Natural killer cell treated with Interleukin-12 subunit alpha and Interleukin-12 subunit beta and Interleukin-15 and Interleukin-18, amount 100 ng/mL, for 72 hours (primary cell): ENCODE measurements at regions not wholly inside any gene's neighbourhood (a gene's known extent, or its start where the extent isn't known, plus 50 kb on each side); places are given as distances from the start of the nearest gene placed in this dataset.

ENCODE experiments used
- ATAC-seq, 2 donors: fragments of 150-1000 bp; cut with Tn5 transposase in 1 of 2; sonication (Bioruptor Pico), chemical (Tn5 transposase) in 1 of 2; 2 replicates each; pipeline ENCODE4 v1.10.0; 2021
- DNase-seq: peaks from one replicate; pipeline ENCODE4 v3.0.0; 2022; ENCODE audit warnings: low spot score
- H3K27ac Mint-ChIP-seq, 2 donors: 1 replicate in 1 of 2; 2 replicates in 1 of 2; pipeline ENCODE4 v1.8.0; 2022; ENCODE audit warnings: mixed read lengths in 2 of 2, mild to moderate bottlenecking in 1 of 2, moderate library complexity in 1 of 2
- H3K27me3 Mint-ChIP-seq, 2 donors: 1 replicate in 1 of 2; 2 replicates in 1 of 2; pipeline ENCODE4 v1.8.0; 2022; ENCODE audit warnings: mixed read lengths in 2 of 2
- H3K36me3 Mint-ChIP-seq: one replicate; pipeline ENCODE4 v1.8.0; 2022; ENCODE audit warnings: mixed read lengths
- H3K4me1 Mint-ChIP-seq, 2 donors: 1 replicate in 1 of 2; 2 replicates in 1 of 2; pipeline ENCODE4 v1.8.0; 2022; ENCODE audit warnings: low read depth in 2 of 2, mixed read lengths in 2 of 2, mild to moderate bottlenecking in 1 of 2
- H3K4me3 Mint-ChIP-seq: one replicate; pipeline ENCODE4 v1.8.0; 2022; ENCODE audit warnings: mixed read lengths
- H3K9me3 Mint-ChIP-seq: 2 replicates; pipeline ENCODE4 v1.8.0; 2022; ENCODE audit warnings: mixed read lengths

GRCh38 chr5:173703466-173703865 lies 87.0 kb upstream of the BOD1 start:
- DNase-seq: no peak
- H3K27me3 Mint-ChIP-seq: peaks cover 2 to 6% of the 10 kb centered on the region in 2 donors
- no peak for ATAC-seq
- no peak overlapping the region for H3K4me3 Mint-ChIP-seq
- H3K9me3 Mint-ChIP-seq: no peaks in the 10 kb centered on the region
- no peak overlapping the region for H3K27ac Mint-ChIP-seq
- no peaks in the 10 kb centered on the region for H3K36me3 Mint-ChIP-seq
- H3K4me1 Mint-ChIP-seq: no peaks in the 10 kb centered on the region

GRCh38 chr5:173704615-173705511 lies 88.4 kb upstream of the BOD1 start:
- no peak overlapping the region for H3K4me3 Mint-ChIP-seq
- H3K27me3 Mint-ChIP-seq: peaks cover 2 to 14% of the 10 kb centered on the region in 2 donors
- no peaks in the 10 kb centered on the region for H3K4me1 Mint-ChIP-seq
- no peak for ATAC-seq
- no peak for DNase-seq
- no peaks in the 10 kb centered on the region for H3K36me3 Mint-ChIP-seq
- H3K27ac Mint-ChIP-seq: no peak overlapping the region
- no peaks in the 10 kb centered on the region for H3K9me3 Mint-ChIP-seq

- Mint-ChIP-seq H3K36me3 (no peaks in the 10 kb centered on the region), H3K4me3 (no peak overlapping the region), H3K9me3 (no peaks in the 10 kb centered on the region), H3K27me3 (peaks cover 2 to 14% of the 10 kb centered on the region in 2 donors), H3K27ac (no peak overlapping the region), H3K4me1 (no peaks in the 10 kb centered on the region)
- DNase-seq: no peak
- no peak for ATAC-seq
These were observed 89.1 kb upstream of the BOD1 start for GRCh38 chr5:173705512-173706044.

- Mint-ChIP-seq H3K4me1 (no peaks in the 10 kb centered on the region), H3K4me3 (no peak overlapping the region), H3K36me3 (no peaks in the 10 kb centered on the region), H3K9me3 (no peaks in the 10 kb centered on the region), H3K27ac (no peak overlapping the region), H3K27me3 (peaks cover 2 to 21% of the 10 kb centered on the region in 2 donors)
- ATAC-seq (no peak), DNase-seq (no peak)
These were observed 90.2 kb upstream of the BOD1 start for GRCh38 chr5:173706700-173707099.

GRCh38 chr5:173707392-173707791 lies 90.9 kb upstream of the BOD1 start:
- DNase-seq (no peak), ATAC-seq (no peak)
- H3K4me1 Mint-ChIP-seq: no peaks in the 10 kb centered on the region
- H3K27ac Mint-ChIP-seq: no peak overlapping the region
- peaks cover 2 to 23% of the 10 kb centered on the region in 2 donors for H3K27me3 Mint-ChIP-seq
- H3K4me3 Mint-ChIP-seq: no peak overlapping the region
- no peaks in the 10 kb centered on the region for H3K9me3 Mint-ChIP-seq
- H3K36me3 Mint-ChIP-seq: no peaks in the 10 kb centered on the region

GRCh38 chr5:173709145-173709544 lies 92.7 kb upstream of the BOD1 start:
- DNase-seq (no peak), ATAC-seq (no peak)
- no peak overlapping the region for H3K27ac Mint-ChIP-seq
- H3K9me3 Mint-ChIP-seq: no peaks in the 10 kb centered on the region
- H3K4me3 Mint-ChIP-seq: no peak overlapping the region
- H3K36me3 Mint-ChIP-seq: no peaks in the 10 kb centered on the region
- H3K4me1 Mint-ChIP-seq: no peaks in the 10 kb centered on the region
- H3K27me3 Mint-ChIP-seq: peaks cover 0 to 23% of the 10 kb centered on the region in 2 donors

GRCh38 chr5:173709761-173710160 lies 93.3 kb upstream of the BOD1 start:
- Mint-ChIP-seq H3K4me3 (no peak overlapping the region), H3K27me3 (peaks cover 0 to 18% of the 10 kb centered on the region in 2 donors), H3K36me3 (no peaks in the 10 kb centered on the region), H3K4me1 (no peaks in the 10 kb centered on the region), H3K27ac (no peak overlapping the region), H3K9me3 (no peaks in the 10 kb centered on the region)
- ATAC-seq: no peak
- no peak for DNase-seq

GRCh38 chr5:173710528-173710927 lies 94.1 kb upstream of the BOD1 start:
- no peak overlapping the region for H3K4me3 Mint-ChIP-seq
- no peak for DNase-seq

GRCh38 chr5:173711466-173711865 lies 95.0 kb upstream of the BOD1 start:
- H3K4me1 Mint-ChIP-seq: no peaks in the 10 kb centered on the region
- H3K9me3 Mint-ChIP-seq: no peaks in the 10 kb centered on the region
- DNase-seq (no peak), ATAC-seq (no peak)
- no peak overlapping the region for H3K4me3 Mint-ChIP-seq
- no peak overlapping the region for H3K27ac Mint-ChIP-seq
- H3K36me3 Mint-ChIP-seq: no peaks in the 10 kb centered on the region
- H3K27me3 Mint-ChIP-seq: peaks cover 1 to 17% of the 10 kb centered on the region in 2 donors

More at GRCh38 chr5:173710528-173710927, 94.1 kb upstream of the BOD1 start:
- Mint-ChIP-seq H3K36me3 (no peaks in the 10 kb centered on the region), H3K9me3 (no peaks in the 10 kb centered on the region), H3K4me1 (no peaks in the 10 kb centered on the region), H3K27ac (no peak overlapping the region), H3K27me3 (peaks cover 0 to 17% of the 10 kb centered on the region in 2 donors)
- no peak for ATAC-seq

GRCh38 chr5:173712609-173713175 lies 96.2 kb upstream of the BOD1 start:
- DNase-seq: no peak
- Mint-ChIP-seq H3K9me3 (no peaks in the 10 kb centered on the region), H3K4me3 (no peak overlapping the region), H3K36me3 (no peaks in the 10 kb centered on the region), H3K27me3 (peaks cover 3 to 17% of the 10 kb centered on the region in 2 donors), H3K4me1 (no peaks in the 10 kb centered on the region), H3K27ac (no peak overlapping the region)
- ATAC-seq: no peak

- H3K4me1 Mint-ChIP-seq: no peaks in the 10 kb centered on the region
- peaks cover 8 to 16% of the 10 kb centered on the region in 2 donors for H3K27me3 Mint-ChIP-seq
- no peak overlapping the region for H3K27ac Mint-ChIP-seq
- ATAC-seq: no peak
- H3K36me3 Mint-ChIP-seq: no peaks in the 10 kb centered on the region
- no peak for DNase-seq
- no peak overlapping the region for H3K4me3 Mint-ChIP-seq
- H3K9me3 Mint-ChIP-seq: no peaks in the 10 kb centered on the region
These were observed 98.3 kb upstream of the BOD1 start for GRCh38 chr5:173714551-173715428.

GRCh38 chr5:173715607-173716006 lies 99.2 kb upstream of the BOD1 start:
- peaks cover 8 to 16% of the 10 kb centered on the region in 2 donors for H3K27me3 Mint-ChIP-seq
- ATAC-seq: no peak

GRCh38 chr5:173716058-173716682 lies 99.7 kb upstream of the BOD1 start:
- Mint-ChIP-seq H3K9me3 (no peaks in the 10 kb centered on the region), H3K4me1 (no peaks in the 10 kb centered on the region), H3K36me3 (no peaks in the 10 kb centered on the region), H3K27ac (no peak overlapping the region), H3K27me3 (peaks cover 8 to 15% of the 10 kb centered on the region in 2 donors), H3K4me3 (no peak overlapping the region)
- DNase-seq (no peak), ATAC-seq (no peak)

More at GRCh38 chr5:173715607-173716006, 99.2 kb upstream of the BOD1 start:
- no peak for DNase-seq
- Mint-ChIP-seq H3K4me1 (no peaks in the 10 kb centered on the region), H3K36me3 (no peaks in the 10 kb centered on the region), H3K27ac (no peak overlapping the region), H3K4me3 (no peak overlapping the region), H3K9me3 (no peaks in the 10 kb centered on the region)
